ENCODE measurements at regions not wholly inside any gene's neighbourhood (a gene's known extent, or its start where the extent isn't known, plus 50 kb on each side); places are given as distances from the start of the nearest gene placed in this dataset.

DNA sequence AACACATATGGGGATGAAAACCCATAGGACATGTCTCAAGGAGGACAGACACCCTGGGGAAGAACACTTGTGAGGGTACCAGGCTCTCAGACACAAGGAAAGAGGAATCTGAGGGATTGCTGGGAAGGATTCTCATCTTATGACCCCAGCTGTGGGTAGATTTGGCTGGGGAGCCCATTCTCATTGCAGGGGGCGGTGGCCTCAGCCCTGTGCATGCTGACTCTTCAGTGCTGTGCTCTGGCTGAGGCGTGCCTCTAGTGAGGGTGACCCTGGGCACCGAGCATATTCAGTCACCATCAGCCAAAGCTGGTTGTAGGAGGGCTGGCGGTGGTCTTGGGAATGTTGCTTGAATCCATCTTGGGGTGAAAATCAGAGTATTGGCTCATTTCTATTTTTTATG, 140.7 kb downstream of the TM9SF2 start:
- no peak for DNase-seq (ENCODE audit: low spot score)

DNA sequence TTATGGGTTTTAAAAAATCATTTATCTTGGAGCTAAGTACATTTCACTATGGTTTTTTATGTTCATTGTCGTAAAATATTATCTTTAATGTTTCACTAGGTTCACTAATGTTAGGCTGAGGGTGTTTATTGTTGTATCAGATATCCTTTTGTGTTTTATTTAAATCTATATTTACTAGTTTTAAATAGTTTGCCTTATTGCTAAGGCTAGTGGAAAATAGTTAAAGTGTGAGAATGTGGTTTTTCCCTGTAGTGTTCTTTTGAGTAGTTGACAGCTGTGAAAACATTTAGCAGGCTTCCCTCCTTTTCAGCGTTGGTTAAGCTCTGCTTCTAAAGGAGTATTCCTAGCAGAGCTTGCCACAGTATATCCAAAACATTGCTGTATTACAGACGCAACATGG, 139.0 kb downstream of the TM9SF2 start:
- DNase-seq (ENCODE audit: low spot score), result no peak

DNA sequence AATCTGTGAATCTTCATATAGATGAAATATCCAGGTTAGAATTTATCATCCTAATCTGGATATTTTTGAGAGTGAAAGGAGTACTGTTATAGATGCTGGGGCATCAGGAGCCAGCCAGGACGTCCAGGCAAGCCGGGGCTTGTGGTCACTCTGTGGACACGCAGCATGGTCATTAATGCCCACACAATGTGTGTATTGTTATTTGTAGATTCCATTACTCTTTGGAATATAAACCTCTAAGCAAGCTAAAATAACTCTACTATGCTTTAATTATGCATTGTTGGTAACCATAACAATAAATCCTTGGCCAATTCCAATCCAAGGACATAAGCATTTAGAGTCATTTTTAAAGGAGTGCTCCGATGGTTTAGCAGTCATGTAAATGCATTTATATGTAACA, 137.9 kb downstream of the TM9SF2 start:
- DNase-seq (ENCODE audit: low spot score), result no peak

DNA sequence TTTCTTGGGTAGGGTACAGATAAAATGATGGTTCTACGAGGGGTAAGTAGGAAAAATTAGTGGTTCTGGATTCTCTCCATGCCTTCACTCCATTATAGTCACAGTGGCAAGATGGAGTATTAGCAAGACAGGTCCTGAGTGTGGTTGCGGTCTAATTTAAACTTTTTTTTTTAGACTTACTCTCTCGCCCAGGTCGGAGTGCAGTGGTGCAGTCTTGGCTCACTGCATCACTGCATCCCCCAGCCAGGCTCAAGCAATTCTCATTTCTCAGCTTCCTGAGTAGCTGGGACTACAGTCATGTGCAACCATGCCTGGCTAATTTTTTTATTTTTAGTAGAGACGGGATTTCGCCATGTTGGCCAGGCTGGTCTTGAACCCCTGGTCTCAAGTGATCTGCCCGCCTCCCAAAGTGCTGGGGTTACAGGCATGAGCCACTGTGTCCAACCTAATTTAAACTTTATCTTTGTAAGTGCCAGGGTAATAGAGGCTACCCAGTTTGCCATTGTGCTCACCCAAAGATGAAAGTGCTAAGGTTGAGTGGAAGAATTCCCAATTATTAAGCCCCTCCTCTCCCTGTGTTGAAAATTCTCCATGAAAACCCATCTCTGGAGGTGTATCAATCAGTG, 135.6 kb downstream of the TM9SF2 start:
- DNase-seq (ENCODE audit: low spot score), result no peak

DNA sequence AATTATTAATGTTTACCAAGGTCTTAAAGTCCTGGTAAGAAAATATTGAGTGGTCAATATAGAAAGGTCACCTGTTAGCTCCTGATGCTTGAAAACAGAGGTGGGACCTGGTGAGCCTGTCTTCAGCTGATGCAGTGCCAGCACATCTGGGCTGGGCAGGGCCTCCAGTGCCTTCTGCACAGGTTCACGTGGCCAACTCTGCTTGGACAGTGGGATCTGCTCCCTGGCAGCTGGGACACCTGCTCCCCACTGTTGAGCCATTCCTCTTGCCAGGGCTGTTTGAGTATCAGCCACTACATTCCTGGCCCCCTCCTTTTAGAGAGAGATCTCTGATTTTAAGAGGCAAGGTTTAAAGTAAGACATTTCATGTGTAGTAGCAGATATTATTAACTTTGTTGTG, 135.0 kb downstream of the TM9SF2 start:
- no peak for DNase-seq (ENCODE audit: low spot score)

DNA sequence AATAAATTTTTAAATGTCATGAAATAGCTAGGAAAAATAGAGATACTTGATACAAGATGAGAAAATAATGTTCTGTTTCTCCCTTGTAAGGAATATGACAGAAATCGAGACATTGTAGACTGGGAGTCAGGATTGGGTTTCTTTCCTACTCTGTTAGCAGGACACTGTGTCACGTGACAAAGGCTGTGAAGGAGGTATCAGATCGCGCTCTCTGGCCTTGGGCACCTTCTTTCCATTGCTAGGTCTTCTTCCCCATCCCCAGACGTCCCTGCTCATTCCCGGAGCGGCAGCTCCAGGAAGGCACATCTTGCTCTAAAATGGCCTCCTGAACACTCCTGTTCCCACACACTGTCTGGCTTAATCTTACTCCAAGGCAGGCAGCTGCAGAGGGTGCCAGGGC, 133.4 kb downstream of the TM9SF2 start:
- no peak for DNase-seq (ENCODE audit: low spot score)

DNA sequence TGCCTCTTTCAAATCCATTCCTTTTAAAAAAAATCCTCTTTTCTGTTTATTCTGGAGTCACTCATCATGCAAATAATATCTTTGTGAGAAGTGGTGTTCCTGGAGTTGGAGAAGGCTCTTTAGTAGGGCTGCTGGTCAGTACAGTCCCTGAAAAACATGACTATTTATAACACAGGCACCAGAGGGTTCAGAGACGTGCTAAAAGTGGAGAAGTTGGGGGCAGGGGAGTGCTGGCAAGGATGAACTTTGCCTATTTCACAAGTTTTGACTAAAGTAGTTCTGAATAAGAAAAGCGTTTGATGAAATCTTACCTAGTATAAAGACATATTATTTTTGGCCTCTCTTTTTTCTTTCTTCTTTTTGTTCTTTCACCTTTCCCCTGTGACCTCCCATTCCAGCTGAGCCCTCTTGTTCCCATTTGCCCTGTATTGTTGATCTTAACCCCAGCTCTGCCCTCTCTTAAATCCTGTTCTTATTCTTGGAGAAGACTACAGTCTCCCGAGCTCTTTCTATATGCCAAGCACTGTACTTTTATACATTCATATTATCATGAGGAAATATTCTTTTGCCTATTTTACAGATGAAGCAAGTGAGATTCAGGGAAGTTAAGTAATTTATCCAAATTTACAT, 129.1 kb downstream of the TM9SF2 start:
- no peak for DNase-seq (ENCODE audit: low spot score)

DNA sequence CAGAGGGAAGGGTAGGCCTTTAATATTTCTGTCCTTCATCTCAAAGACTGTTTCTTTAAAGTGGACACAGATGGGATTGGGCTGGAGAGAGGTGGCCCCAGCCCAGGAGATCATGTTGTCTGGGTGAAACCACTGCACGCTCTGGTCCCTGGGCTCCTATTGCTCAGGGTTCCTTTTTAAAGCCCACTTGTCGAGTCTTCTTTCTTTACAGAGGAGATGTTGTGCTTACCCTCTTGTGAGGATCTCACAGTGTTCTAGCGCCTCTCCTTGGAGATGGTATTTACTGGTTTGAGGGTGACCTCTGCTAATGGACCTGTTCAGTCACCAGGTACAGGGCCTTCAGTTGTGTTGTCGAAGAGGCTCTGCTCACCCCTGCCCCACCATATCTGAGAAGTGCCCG, 128.4 kb downstream of the TM9SF2 start:
- DNase-seq (ENCODE audit: low spot score), result no peak

DNA sequence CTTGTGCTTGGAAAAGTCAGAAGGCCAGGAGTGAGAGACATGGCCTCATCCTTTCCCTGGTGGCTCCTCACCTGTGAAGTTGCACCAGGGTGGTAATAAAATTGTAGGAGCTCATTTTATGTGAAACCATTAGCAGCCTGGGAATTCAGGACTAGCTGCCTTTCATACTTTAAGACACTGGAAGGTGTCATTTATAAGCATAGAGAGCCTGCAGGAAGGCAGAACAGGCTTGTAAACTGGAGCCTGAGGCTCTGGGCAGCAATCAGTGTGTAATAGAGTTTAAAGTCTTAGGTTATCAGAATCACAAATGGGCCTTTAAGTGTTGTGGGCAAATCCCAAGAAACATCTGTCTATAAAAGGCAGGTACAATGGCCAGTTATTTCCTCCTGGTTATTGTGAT, 127.2 kb downstream of the TM9SF2 start:
- no peak for DNase-seq (ENCODE audit: low spot score)

DNA sequence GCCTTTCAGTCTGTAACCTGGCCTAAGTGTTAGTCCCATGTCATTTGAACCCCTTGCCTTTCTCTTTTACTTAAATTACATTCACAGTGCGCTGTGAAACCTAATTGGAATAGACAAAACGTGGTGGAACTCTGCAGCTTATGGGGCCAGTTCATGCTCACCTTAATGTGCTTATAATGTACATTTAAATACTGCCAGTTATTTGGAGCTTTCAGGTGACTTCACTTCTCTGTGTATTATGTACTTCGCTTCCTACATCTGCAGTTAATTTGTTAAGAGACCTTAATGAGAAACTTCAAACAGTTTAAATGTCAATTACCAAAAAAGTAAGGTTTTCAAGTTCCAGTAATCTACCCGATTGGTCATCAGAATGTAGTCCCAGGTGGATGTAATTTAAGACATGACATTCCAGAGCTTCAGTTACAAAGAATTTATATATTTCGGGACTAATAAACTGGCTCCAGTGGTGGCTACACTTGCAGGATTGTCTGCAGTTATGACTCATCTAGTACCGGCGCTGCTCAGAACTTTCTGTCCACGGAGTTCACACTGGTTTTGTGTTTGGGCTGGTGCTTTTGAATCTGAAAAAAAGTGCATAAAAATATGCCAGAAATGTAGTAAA, 125.3 kb downstream of the TM9SF2 start:
- peak; percentile 63 for DNase-seq (ENCODE audit: low spot score)

DNA sequence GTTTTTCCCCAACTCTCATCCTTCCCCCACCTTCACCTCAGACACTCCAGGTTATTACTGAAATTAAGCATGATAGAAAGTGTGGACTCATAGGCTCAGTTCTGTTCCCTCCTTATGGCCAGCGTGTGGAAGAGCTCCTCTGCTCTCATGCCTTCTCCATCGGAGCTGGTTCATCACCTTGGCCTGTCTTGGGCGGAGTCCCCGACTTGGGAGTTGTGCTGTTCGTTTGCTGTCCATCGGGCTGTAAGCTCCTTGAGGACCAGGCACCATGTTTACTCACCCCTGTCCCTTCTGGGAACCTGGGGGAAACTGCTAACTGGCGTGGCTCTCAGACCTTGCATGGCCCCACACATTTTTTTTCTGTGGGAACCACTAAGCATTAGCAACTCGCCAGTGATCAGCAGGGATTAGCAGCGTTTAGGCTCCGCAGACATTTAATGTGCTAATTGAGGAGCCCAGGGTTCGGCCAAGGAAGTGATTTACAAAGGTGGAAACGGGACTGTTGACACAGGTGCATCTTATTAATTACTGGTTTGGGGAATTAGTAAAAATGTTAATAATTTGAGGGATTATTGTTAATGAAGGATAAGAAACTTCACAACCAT, 123.8 kb downstream of the TM9SF2 start:
- no peak for DNase-seq (ENCODE audit: low spot score)

DNA sequence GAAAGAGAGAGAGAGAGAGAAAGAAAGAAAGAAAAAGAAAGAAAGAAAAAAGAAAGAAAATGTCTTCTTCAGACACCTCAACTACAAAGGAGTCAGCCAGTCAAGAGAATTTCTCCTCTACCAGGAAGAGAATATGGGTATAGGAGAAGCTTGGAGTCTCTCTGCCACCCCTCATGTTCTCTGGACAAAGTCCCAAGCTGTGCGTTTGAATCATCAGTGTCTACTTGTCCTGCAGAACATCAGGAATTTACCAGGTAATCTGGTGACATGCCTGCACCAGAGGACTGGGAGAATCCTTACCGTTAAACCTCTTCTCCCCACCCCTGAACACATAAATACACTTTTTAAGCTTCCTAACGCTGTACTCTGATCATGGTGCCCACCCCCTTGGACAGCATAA, 119.5 kb downstream of the TM9SF2 start:
- DNase-seq (ENCODE audit: low spot score), result no peak

DNA sequence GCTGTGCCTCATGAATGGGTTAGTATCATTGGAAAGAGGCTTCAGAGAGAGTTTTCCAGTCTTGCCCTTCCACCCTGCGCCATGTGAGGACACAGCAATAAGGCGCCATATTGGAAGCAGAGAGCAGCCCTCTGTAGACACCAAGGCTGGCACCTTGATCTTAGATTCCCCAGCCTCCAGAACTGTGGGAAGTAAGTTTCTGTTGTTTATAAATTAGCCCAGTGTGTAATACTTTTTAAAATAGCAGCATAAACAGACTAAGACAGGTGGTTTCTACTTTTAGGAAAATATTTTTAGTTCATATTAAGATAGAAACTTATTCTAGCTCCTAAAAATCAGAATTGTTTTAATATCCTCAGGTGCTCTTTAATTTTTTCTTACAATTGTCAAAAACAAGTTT, 117.9 kb downstream of the TM9SF2 start:
- no peak for DNase-seq (ENCODE audit: low spot score)

DNA sequence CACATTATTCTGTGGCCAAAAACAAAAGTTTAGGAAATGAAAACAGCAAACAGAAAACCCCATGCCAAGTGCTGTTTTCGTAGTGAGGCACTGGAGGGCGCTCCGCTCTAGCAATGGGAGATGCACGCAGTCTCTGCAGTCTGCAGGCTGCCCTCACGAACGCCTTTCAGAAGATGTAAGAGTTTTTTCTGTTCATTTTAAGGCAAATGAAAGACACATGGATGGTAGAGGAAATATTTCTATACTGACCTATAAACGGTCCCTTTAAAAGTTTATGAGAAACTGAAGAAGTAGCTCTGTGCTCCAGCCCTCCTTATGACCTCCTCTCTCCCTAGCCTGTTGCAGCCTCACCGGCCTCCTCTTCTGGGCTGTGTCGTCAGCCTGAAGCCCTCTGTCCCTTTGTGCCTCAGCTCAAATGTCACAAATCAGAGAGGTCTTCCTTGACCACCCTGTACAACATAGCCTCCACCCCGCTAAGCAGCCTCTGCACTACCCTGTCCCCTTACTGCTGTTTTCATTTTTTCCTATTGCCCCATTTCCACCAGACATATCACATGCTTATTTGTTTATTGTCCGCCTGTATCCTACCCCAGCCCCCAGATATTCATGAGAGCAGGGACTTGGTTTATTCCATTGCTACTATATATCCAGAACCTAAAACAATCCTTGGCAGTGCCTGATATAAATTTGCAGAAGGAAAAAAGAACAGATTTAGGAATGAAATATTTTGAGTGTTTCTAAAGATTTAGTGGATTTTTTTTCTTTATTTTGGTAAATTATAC, 116.4 kb downstream of the TM9SF2 start:
- DNase-seq (ENCODE audit: low spot score), result peak; percentile 68

DNA sequence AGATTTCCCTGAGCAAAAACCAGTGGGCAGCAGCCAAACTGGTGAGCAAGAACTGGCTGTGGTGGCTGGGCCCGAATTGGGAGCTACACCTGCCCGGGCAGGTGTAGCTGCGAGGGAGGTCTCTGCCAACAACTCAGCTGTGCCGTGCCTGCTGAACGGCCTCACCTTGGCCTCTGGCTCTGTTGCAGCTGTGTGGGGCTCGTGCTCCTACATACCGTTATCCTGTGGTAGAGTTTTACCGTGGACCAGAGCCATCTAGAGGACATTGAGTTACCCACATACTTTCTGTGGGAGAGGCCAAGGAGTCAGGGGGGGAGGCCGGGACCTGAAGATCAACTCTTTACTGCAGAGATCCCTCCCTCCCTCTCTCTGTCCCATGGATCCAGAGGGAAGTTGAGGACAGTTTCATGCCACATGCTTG, 113.2 kb downstream of the TM9SF2 start:
- DNase-seq (ENCODE audit: low spot score), result peak; percentile 40
